ENCODE measurements at regions not wholly inside any gene's neighbourhood (a gene's known extent, or its start where the extent isn't known, plus 50 kb on each side); places are given as distances from the start of the nearest gene placed in this dataset.

GRCh38 chr7:145735061-145735460 lies 381.5 kb upstream of the CNTNAP2 start:
- no peaks in the 10 kb centered on the region for H3K4me1 ChIP-seq (ENCODE audit: control insufficient read depth, insufficient read depth, low read length)
- H3K27ac ChIP-seq (ENCODE audit: control insufficient read depth, insufficient read depth) = no peak overlapping the region
- no peak for DNase-seq (ENCODE audit: low read depth, low spot score)
- H3K9ac ChIP-seq (ENCODE audit: control insufficient read depth, insufficient read depth, low read length) = no peak overlapping the region
- no peak overlapping the region for H2AFZ ChIP-seq (ENCODE audit: control insufficient read depth, low read depth, low read length)
- SMC1A ChIA-PET (ENCODE audit: uncharacterized antibody, unreplicated experiment) = no interaction called here
- no peak for ATAC-seq
- POLR2A ChIA-PET = no interaction called here
- FAIRE-seq = no peak
- CTCF ChIA-PET = interaction anchor here (0.6 kb wide), 1 partner anchor 38 kb away, joined by 3 read pairs; no protein-coding TSS in a partner anchor
- no TSS peak for BruUV-seq (replicated peaks)
- H3K4me3 ChIP-seq = no peak overlapping the region
- H3K4me2 ChIP-seq (ENCODE audit: control insufficient read depth, insufficient read depth) = no peak overlapping the region
- no peaks in the 10 kb centered on the region for H3K36me3 ChIP-seq (ENCODE audit: control insufficient read depth in 2 of 2, insufficient read depth in 2 of 2, low read length in 1 of 2)
- H3K79me2 ChIP-seq (ENCODE audit: control insufficient read depth, insufficient read depth, low read length) = no peaks in the 10 kb centered on the region
- in situ Hi-C loops (cut with MboI) (no loop called here), intact Hi-C loops (cut with micrococcal nuclease; ENCODE audit: unreplicated experiment) (no loop called here)
- no peaks in the 10 kb centered on the region for H4K20me1 ChIP-seq (ENCODE audit: control insufficient read depth, insufficient read depth)
- H3K9me3 ChIP-seq (replicated peaks; ENCODE audit: control insufficient read depth, insufficient read depth, low read length) = no peaks in the 10 kb centered on the region
- WGBS (ENCODE audit: insufficient coverage, insufficient replicate concordance, low lambda C conversion rate, missing lambda C conversion rate) = 42% methylated on average over 3 of the region's 3 CpGs
- RAD21 ChIA-PET (ENCODE audit: unreplicated experiment) = no interaction called here
- TF ChIP-seq SIX5 (IDR thresholded peaks at IDR 0.05; ENCODE audit: low read depth, low read length, severe bottlenecking) (no peak), RAD51 (IDR thresholded peaks at IDR 0.05) (no peak), ATF7 (IDR thresholded peaks at IDR 0.05; ENCODE audit: low read depth) (no peak), RBBP5 (conservative IDR thresholded peaks at IDR 0.05) (no peak), CTCF (IDR thresholded peaks at IDR 0.05 in 2 of 3, conservative IDR thresholded peaks at IDR 0.05 in 1 of 3; ENCODE audit: control insufficient read depth in 2 of 3, extremely low read depth in 1 of 3, insufficient read depth in 1 of 3, low read depth in 3 of 3, low read length in 3 of 3) (no peak)
- TF ChIP-seq, protein P1, sequence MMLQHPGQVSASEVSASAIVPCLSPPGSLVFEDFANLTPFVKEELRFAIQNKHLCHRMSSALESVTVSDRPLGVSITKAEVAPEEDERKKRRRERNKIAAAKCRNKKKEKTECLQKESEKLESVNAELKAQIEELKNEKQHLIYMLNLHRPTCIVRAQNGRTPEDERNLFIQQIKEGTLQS (IDR thresholded peaks at IDR 0.05; ENCODE audit: borderline replicate concordance, extremely low read depth, low read depth, low read length) = no peak
- no peaks in the 10 kb centered on the region for H3K27me3 ChIP-seq (replicated peaks in 1 of 2; ENCODE audit: control insufficient read depth in 2 of 2, insufficient read depth in 2 of 2, low read length in 1 of 2)

DNA sequence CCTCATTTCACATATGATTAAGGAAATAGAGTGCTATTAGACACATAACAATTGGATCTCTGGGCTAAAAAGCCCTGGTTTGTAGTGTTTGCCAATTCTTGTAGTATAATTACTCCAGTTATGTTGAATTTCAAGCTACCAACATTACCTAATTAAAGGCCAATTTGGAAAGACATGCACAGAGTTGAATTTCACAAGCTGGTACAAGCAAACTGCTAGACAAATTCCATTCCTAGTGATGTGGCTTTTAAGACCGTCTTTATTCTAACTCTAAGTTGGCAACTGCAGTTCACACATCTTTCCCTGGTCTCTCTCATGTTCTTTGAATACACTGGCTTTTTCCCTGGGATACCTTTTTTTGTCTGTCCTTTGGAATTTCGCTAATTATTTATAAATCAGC lies 384.1 kb upstream of the CNTNAP2 start:
- no peaks in the 10 kb centered on the region for H3K27me3 ChIP-seq (replicated peaks in 1 of 2; ENCODE audit: control insufficient read depth in 2 of 2, insufficient read depth in 2 of 2, low read length in 1 of 2)
- FAIRE-seq (no peak), ATAC-seq (no peak), DNase-seq (ENCODE audit: low read depth, low spot score) (no peak)
- in situ Hi-C loops (cut with MboI) (no loop called here), intact Hi-C loops (cut with micrococcal nuclease; ENCODE audit: unreplicated experiment) (no loop called here)
- ChIA-PET SMC1A (ENCODE audit: uncharacterized antibody, unreplicated experiment) (no interaction called here), RAD21 (ENCODE audit: unreplicated experiment) (no interaction called here), POLR2A (no interaction called here), CTCF (no interaction called here)
- TF ChIP-seq NFXL1 (IDR thresholded peaks at IDR 0.05; ENCODE audit: borderline replicate concordance) (no peak), ZSCAN29 (IDR thresholded peaks at IDR 0.05) (no peak), ZBTB40 (IDR thresholded peaks at IDR 0.05; ENCODE audit: borderline replicate concordance) (no peak), ZNF622 (IDR thresholded peaks at IDR 0.05) (no peak), FOXK2 (IDR thresholded peaks at IDR 0.05) (no peak)
- H3K4me1 ChIP-seq (ENCODE audit: control insufficient read depth, insufficient read depth, low read length) = no peaks in the 10 kb centered on the region
- H3K9me3 ChIP-seq (replicated peaks; ENCODE audit: control insufficient read depth, insufficient read depth, low read length) = no peaks in the 10 kb centered on the region
- no peaks in the 10 kb centered on the region for H3K36me3 ChIP-seq (ENCODE audit: control insufficient read depth in 2 of 2, insufficient read depth in 2 of 2, low read length in 1 of 2)
- H3K4me2 ChIP-seq (ENCODE audit: control insufficient read depth, insufficient read depth) = no peak overlapping the region
- H3K27ac ChIP-seq (ENCODE audit: control insufficient read depth, insufficient read depth) = no peak overlapping the region
- H4K20me1 ChIP-seq (ENCODE audit: control insufficient read depth, insufficient read depth) = no peaks in the 10 kb centered on the region
- no peak overlapping the region for H2AFZ ChIP-seq (ENCODE audit: control insufficient read depth, low read depth, low read length)
- no TSS peak for BruUV-seq (replicated peaks)
- WGBS (ENCODE audit: insufficient coverage, insufficient replicate concordance, low lambda C conversion rate, missing lambda C conversion rate) = 44% methylated on average over 2 of the region's 2 CpGs
- H3K9ac ChIP-seq (ENCODE audit: control insufficient read depth, insufficient read depth, low read length) = no peak overlapping the region
- H3K79me2 ChIP-seq (ENCODE audit: control insufficient read depth, insufficient read depth, low read length) = no peaks in the 10 kb centered on the region
- no peak overlapping the region for H3K4me3 ChIP-seq
